ENCODE measurements at regions not wholly inside any gene's neighbourhood (a gene's known extent, or its start where the extent isn't known, plus 50 kb on each side); places are given as distances from the start of the nearest gene placed in this dataset.

GRCh38 chr9:89866701-89867100 lies 261.9 kb downstream of the GADD45G start:
- DNase-seq = no peak
- TF ChIP-seq GATA1 (IDR thresholded peaks at IDR 0.05; ENCODE audit: low read depth, low read length) (no peak), POLR2A (IDR thresholded peaks at IDR 0.05; ENCODE audit: low read length) (no peak)

- TF ChIP-seq POLR2A (IDR thresholded peaks at IDR 0.05; ENCODE audit: low read length) = no peak
- no peak for TF ChIP-seq GATA1 (IDR thresholded peaks at IDR 0.05; ENCODE audit: low read depth, low read length)
Observed at GRCh38 chr9:89868100-89868499, 263.3 kb downstream of the GADD45G start.

GRCh38 chr9:89869793-89870580 lies 265.2 kb downstream of the GADD45G start:
- TF ChIP-seq POLR2A (IDR thresholded peaks at IDR 0.05; ENCODE audit: low read length) (no peak), GATA1 (IDR thresholded peaks at IDR 0.05; ENCODE audit: low read depth, low read length) (no peak)
- DNase-seq = no peak

More at GRCh38 chr9:89868100-89868499, 263.3 kb downstream of the GADD45G start:
- no peak for DNase-seq

- DNase-seq = no peak
- no peak for TF ChIP-seq GATA1 (IDR thresholded peaks at IDR 0.05; ENCODE audit: low read depth, low read length)
- no peak for TF ChIP-seq POLR2A (IDR thresholded peaks at IDR 0.05; ENCODE audit: low read length)
Observed at GRCh38 chr9:89871871-89872331, 267.1 kb downstream of the GADD45G start.

GRCh38 chr9:89872426-89872912 lies 267.7 kb downstream of the GADD45G start:
- TF ChIP-seq GATA1 (IDR thresholded peaks at IDR 0.05; ENCODE audit: low read depth, low read length) = no peak
- no peak for TF ChIP-seq POLR2A (IDR thresholded peaks at IDR 0.05; ENCODE audit: low read length)

GRCh38 chr9:89872913-89873707 lies 268.3 kb downstream of the GADD45G start:
- DNase-seq = no peak
- no peak for TF ChIP-seq GATA1 (IDR thresholded peaks at IDR 0.05; ENCODE audit: low read depth, low read length)

More at GRCh38 chr9:89872426-89872912, 267.7 kb downstream of the GADD45G start:
- DNase-seq = no peak

- no peak for TF ChIP-seq POLR2A (IDR thresholded peaks at IDR 0.05; ENCODE audit: low read length)
- TF ChIP-seq GATA1 (IDR thresholded peaks at IDR 0.05; ENCODE audit: low read depth, low read length) = no peak
- DNase-seq = no peak
Observed at GRCh38 chr9:89873801-89874200, 269.0 kb downstream of the GADD45G start.

GRCh38 chr9:89874351-89875321 lies 269.8 kb downstream of the GADD45G start:
- DNase-seq = no peak
- TF ChIP-seq GATA1 (IDR thresholded peaks at IDR 0.05; ENCODE audit: low read depth, low read length) (no peak), POLR2A (IDR thresholded peaks at IDR 0.05; ENCODE audit: low read length) (no peak)

GRCh38 chr9:89877051-89878002 lies 272.5 kb downstream of the GADD45G start:
- TF ChIP-seq POLR2A (IDR thresholded peaks at IDR 0.05; ENCODE audit: low read length) = no peak
- no peak for TF ChIP-seq GATA1 (IDR thresholded peaks at IDR 0.05; ENCODE audit: low read depth, low read length)
- no peak for DNase-seq

- DNase-seq = no peak
- TF ChIP-seq GATA1 (IDR thresholded peaks at IDR 0.05; ENCODE audit: low read depth, low read length) (no peak), POLR2A (IDR thresholded peaks at IDR 0.05; ENCODE audit: low read length) (no peak)
Observed at GRCh38 chr9:89878003-89878411, 273.2 kb downstream of the GADD45G start.

GRCh38 chr9:89878687-89879086 lies 273.9 kb downstream of the GADD45G start:
- TF ChIP-seq GATA1 (IDR thresholded peaks at IDR 0.05; ENCODE audit: low read depth, low read length) (no peak), POLR2A (IDR thresholded peaks at IDR 0.05; ENCODE audit: low read length) (no peak)

GRCh38 chr9:89879276-89879675 lies 274.5 kb downstream of the GADD45G start:
- TF ChIP-seq GATA1 (IDR thresholded peaks at IDR 0.05; ENCODE audit: low read depth, low read length) = no peak
- no peak for TF ChIP-seq POLR2A (IDR thresholded peaks at IDR 0.05; ENCODE audit: low read length)
- DNase-seq = no peak

More at GRCh38 chr9:89878687-89879086, 273.9 kb downstream of the GADD45G start:
- DNase-seq = no peak
